Right renal pelvis (tissue), 4 donors: ENCODE measurements at regions not wholly inside any gene's neighbourhood (a gene's known extent, or its start where the extent isn't known, plus 50 kb on each side); places are given as distances from the start of the nearest gene placed in this dataset.
"Not testable (repeated sequence)": the region's sequence is repeated elsewhere in the genome, so short reads cannot be mapped to it uniquely, and the experiment has no call there.

Experiments
- DNase-seq, 4 donors: peaks; one replicate each; pipeline ENCODE4 v3.0.0-alpha.2; 2013; ENCODE audit warnings: low read depth in 4 of 4, low spot score in 3 of 4, missing footprints in 1 of 4

DNA sequence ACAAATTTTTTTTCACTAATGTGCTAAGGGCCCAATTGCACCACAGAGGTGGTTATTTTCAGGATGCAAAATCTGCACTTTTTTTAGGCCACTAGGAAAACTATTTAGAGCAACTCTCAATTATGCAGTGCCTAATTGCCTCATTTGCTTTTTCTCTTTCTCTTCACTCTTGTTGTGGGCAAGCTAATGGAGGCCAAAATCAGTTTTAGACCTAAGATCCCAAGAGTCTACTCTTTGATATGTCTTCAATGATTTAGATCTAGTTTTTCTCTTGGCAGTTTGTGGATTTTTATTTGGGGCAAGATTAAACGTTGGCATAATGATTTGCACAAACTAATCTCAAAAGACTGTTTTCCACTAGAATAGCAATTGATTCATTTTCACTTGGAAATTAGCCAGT, 1996.9 kb downstream of the LRRC4C start:
- no peak for DNase-seq

DNA sequence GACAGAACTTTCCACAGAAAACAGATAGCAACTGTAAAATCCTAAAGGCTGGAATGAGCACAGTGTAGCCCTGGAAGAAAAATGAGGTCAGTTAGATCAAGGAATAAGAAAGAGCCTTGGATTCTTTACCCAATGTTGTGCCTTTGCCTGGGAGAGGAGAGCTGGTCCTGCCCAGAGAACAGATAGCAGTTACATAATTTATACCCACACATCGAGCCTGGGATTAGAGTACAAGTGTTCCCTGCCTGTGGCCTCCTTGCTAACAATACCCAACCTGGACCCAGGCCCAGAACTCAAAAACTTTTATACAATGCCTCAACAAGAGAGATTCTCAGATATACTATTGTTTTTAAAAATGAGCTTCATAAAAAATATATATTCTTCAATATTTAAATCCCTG, 1998.4 kb downstream of the LRRC4C start:
- DNase-seq: no peak

DNA sequence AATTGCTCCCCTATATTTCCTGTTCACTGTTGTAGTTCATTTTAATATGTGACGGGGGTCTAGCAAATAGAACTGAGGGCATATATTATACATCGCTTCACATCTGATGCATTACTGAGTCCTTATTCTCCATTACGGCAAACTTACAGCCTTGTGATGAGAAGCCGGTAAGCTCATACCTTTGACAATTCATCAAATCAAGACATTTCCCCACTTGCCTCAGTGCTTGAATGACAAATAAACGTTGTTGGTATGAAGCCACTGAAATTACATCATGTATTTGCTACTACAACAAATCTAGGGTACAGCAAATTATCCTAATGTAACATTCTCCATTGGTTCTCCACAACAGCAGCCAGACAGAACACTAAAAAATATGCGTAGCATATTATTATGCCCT, 1999.8 kb downstream of the LRRC4C start:
- no peak for DNase-seq

DNA sequence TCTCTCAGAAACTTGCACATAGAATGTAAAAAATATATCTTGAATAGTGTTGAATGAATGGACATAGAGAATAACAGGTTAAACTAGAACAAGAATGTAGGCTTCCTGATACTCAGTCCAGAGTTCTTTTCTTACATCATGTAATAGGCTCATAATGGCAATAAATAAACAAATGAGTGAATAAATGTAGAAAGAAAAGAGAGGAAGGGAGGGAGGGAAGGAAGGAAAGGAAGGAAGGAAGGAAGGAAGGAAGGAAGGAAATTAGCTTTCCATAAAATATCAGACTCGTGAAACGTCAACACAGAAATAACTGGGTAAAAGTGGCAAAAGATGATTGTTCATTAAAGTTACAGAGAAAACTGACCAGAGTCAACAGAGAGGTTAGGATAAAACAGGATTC, 2001.0 kb downstream of the LRRC4C start:
- no peak for DNase-seq

DNA sequence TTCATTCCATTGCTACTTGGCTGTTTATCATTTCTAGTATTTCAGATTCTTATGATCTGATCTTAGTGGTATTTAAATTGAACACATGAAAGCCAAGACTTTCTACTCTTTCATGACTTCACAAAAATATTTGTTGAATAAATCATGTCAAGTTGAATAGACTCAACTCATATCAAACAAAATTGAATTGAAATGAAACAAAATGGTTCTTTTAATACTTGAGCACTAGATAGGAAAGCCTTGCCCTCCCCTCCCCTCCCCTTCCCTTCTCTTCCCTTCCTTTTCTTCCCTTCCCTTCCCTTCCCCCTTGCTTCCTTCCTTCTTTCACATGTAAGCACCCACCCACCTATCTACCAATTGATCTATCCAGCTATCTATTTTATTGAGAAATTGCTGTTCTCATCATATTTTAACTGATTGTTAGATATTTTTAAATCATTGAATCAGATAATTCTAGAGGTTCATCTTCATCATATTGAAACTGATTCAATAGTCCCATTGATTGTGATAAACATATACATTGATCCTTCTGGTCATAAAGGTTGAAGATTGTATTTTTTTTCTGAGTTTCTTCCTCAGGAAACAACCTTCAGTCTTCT, 2015.9 kb downstream of the LRRC4C start:
- DNase-seq: no peak

DNA sequence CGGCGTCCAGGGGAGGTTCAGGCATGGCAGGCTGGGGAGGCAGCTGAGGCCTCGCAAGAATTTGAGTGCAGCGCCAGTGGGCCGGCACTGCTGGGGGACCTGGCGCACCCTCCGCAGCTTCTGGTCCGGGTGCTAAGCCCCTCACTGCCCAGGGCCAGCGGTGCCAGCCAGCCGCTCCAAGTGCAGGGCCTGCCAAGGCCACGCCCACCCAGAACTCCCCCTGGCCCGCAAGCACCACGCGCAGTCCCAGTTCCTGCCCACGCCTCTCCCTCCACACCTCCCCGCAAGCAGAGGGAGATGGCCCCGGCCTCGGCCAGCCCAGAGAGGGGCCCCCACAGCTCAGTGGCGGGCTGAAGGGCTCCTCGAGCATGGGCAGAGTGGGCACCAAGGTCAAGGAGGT, 2017.3 kb downstream of the LRRC4C start:
- DNase-seq: no peak

DNA sequence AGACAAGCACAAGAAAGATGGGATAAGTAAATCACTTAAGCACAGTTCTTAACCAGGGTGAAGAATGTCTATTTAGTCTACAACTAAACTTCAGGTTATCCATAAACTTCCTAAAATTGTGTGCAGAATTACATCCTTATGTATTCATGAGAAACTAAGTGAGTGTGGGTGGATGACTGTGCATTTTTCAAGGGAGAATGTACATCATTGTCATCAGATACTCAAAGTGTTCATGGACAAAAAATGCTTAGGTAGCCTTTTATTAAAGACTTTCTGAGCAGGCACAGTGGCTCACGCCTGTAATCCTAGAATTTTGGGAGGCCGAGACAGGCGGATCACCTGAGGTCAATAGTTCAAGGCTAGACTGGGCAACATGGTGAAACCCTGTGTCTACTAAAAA, 2023.8 kb downstream of the LRRC4C start:
- no peak for DNase-seq

DNA sequence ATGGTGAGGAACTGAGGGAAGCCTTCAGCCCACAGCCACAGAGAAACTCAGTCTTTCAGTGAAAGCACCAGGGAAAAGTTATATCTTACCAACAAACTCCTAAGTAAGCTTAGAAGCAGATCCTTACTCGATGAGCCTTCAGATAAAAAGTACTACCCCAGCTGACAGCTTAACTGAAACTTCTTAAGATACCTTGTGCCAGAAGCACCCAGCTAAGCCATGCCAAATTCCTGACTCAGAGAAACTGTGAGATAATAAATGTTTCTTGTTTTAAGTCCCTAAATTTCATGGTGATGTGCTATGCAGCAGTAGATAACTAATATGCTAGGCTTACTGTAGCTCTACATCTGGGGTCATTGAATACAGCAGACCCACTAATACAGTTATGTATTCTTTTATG, 2025.0 kb downstream of the LRRC4C start:
- no peak for DNase-seq

DNA sequence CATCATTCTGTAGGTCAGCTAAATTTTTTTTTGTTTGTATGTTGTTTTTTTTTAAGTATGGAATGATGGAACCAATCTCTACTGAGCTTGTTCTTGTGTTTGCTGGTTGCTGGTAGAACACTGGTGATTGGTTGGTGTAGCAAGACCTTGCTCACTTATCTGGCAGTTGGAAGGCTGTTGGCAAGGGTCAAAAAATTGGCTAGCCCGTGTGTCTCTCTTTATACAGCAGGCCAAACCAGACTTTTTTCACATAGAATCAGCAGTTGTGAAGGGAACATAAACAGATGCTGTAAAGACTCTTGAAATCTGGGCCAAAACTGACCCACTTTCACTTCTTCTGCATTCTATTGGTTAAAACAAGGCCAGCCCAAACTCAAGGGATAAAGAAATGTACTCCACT, 2026.5 kb downstream of the LRRC4C start:
- DNase-seq: no peak

DNA sequence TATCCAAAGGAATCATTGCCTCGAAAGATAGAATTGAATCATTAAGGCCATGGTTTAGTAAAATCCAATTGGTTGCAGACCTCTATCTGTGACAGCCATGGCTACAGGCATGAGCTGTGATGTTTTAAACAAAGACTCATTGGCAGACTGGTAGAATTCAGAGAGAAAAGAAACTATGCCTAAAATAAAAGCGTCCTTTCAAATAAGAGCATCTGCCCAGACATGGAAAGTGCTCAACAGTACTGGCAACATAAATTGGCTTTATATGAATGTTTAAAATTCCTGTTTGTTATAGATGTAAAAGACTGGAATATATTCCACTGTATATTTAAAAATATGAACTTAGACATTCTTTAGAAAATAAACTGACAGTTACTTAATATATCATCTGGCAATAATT, 2034.2 kb downstream of the LRRC4C start:
- DNase-seq: no peak

DNA sequence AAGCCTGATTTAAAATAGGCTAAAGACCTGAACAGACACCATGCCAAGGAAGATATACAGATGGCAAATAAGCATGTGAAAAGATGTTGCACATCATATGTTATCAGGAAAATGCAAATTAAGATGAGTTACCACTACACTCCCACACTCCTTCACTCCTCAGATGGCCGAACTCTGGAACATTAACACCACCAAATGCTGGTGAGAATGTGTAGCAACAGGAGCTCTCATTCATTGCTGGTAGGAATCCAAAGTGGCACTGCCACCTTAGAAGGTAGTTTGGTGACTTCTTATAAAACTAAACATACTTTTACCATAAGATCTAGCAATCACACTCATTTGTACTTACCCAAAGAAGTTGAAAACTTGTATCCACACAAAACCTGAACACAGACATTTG, 2047.3 kb downstream of the LRRC4C start:
- DNase-seq: no peak

DNA sequence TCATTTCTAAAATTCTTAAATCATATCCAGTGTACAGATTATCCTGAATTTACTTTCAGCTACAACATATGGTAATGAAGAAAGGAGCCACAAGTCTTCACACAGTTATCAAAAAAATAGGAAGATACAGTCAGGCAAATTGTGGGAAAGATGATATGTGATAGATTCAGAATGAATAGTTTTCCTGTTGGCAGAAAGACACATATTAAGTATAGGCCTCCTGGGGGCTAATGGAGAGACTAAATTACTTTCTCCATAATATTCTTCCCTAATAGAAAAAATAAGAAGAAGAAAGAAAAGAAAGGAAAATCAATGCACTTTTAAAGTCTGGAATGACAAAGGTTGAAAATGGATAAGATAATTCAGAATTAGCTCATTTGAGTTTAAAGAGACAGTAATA, 2073.5 kb downstream of the LRRC4C start:
- no peak for DNase-seq

DNA sequence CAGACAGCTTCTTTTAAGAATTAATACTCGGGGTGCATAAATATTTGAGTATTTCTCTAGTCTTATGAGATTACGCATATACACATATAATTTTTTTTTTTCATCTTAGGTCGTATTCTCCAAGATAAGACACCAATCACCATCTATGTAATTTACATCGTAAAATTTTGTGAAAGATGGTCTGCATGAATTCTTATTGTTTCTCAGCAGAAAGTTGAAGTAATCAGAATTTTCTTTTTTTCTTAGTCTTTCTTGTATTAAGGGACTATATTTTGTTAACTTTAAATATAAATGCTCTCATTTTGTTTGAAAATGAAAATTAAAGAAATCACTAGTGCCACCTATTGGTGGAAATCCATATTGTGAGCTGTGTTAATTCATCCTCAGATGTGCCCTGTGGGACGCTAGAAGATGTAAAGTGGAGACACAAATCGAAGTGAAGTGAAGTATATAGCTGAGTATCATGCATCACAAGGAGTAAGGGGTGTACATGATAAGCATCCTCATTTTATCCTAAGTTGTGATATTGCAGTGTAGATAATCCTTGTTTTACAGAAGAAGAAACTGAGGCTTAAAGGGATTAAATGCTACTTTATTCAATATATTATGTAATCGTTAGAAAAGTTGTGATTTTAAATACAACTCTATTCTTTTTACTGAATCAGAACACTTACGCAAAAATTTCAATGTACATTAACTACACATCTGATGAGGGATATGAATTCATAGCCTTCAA, 2084.3 kb downstream of the LRRC4C start:
- DNase-seq: peak in 2 of 4 donors; percentile 8 to 22

DNA sequence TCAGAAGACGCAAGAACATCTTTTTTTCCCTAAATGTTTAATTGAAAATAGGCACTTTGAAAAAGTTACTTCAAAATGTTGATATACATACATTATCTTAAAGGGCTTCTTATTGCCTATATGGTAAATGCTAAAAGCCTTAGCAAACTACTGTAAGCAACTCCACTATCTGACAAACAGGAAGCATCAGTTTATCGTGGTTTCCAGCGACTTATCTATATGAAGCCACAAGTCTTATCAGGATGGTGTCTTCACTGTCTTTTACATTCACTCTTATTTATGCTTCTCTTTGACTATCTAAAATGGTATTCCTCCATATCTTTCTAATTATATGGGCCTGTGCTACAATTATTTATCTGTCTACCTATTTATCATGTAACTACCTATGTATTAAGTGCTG, 2091.9 kb downstream of the LRRC4C start:
- no peak for DNase-seq

DNA sequence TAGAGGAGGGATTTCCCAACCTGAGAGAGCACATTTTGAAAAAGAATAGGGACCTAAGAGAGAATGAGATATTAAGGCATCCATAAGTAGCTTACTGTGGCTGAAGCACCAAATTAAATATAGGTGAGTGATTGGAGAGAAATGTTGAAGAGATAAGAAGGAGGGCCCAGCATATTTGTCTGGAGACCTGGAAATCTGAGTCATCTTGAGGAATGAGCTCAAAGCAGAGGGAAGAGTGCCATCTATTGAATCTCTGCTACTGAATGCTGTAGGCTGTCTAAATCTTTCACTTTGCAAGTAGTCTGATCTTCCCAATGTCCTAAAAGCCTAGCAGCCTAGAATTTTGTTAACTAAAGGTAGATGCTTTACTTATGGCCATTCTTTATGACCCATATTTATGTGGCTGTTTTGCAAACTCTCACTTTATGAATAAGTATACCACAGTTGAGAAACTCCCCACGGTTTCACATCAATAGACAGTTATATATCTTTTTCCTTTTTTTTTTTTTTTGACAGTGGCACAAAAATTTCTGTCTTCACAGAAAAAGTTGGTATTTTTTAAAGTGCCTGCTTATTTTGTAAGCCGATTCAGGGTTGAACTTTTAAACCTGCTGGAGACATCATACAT, 2093.5 kb downstream of the LRRC4C start:
- DNase-seq: peak in 2 of 4 donors; percentile 3 to 11

DNA sequence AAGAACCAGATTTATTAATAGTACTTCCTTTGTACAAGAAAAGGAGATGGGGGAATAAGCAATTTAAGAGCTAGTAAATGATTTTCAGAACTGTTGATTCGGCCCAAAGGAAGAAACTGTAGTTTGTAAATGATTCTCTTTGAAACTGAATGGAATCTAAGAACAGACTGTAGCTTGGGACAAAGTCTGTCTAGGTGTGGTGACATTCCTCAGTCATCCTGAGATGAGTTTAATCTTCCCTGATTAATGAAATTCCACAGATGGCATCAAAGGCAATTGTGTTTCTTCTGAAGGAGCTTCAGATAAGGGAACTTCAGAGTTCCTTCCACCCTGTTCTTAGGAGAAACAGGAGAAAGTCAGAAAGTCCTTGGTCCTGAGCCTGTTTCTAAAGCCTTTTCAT, 2095.9 kb downstream of the LRRC4C start:
- DNase-seq: peak in 1 of 4 donors; percentile 5

DNA sequence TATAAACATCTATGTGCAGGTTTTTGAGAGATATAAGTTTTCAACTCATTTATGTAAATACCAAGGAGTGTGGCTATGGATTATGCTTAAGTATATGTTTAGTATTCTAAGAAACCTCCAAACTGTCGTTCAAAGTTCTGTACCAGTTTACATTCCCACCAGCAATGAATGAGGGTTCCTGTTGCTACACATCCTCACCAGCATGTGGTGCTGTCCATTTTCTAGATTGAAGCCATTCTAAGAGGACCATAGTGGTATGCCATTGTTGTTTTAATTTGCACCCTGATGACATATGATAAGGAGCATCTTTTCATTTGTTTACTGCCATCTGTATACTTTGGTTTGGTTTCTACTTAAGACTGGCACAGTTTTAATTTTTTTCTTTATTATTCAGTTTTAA, 2097.9 kb downstream of the LRRC4C start:
- DNase-seq: no peak

DNA sequence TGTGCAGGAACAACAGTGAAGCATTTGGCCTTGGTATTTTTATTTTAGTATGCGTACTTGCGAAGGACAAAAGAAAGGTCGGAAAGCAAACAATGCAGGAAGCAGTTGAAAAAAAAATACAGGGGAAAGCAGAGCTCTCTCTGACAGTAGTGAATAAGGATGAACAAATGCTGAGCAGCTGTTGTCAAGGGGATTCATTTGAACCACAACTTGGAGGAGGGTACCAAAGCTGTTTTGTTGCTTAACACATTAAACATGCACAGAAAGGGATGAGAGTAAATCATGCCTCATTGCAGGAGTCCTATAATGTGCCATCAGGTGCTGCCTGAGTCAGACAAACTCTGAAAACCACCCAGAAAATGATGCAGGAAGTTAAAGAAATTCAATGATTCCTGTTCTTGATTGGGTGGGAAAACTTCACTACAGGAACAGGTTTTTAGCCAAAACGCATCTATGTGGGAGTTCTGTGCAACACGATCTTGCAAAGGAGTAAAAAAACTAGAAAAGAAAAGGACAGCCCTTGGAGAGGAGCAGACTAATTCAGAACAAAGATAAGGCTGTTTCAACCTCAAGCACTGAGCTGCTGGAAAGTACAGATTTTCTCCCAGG, 2113.5 kb downstream of the LRRC4C start:
- DNase-seq: no peak

DNA sequence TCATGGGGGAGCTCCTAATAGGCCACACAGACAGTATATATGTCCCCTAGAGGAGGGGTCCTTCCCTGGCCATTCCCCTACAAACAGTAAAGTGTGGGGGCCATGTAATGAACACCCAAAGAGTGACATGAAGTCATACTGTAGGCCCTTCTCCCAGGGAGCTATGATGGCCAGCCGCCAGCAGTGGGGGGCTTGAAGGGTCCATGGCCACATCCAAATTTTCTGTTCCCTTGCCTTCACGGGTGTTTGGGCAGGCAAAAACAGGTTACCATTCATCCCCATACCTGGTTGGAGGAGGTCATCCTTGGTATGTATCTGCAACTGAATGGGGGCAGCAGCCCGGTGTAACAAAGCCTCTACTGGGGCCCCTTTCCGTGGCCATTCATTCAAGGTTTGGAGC, 2118.0 kb downstream of the LRRC4C start:
- no peak for DNase-seq

DNA sequence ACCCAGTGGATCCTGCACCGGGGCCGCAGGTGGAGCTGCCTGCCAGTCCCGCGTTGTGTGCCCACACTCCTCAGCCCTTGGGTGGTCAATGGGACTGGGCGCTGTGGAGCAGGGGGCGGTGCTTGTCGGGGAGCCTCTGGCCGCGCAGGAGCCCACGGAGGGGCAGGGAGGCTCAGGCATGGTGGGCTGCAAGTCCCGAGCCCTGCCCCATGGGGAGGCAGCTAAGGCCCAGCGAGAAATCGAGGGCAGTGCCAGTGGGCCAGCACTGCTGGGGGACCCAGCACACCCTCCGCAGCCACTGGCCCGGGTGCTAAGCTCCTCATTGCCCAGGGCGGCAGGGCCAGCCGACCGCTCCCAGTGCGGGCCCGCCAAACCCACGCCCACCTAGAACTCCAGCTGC, 2126.4 kb downstream of the LRRC4C start:
- DNase-seq: not testable (repeated sequence)

DNA sequence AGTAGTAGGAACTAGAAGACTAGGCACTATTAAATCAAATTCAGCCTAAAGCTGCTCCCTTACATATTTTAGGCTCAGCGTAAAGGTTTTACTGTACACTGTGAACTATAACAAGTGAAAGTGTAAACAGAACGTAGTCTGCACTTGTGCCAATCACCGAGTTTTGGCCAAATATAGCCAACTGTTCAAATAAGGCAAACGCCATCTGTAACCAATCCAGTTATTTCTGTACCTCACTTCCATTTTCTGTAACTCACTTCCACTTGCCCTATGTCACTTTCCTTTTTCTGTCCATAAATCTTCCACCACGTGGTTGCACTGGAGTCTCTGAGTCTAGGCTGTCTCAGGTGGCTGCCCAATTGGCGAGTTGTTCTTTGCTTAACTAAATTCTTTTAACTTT, 2132.2 kb downstream of the LRRC4C start:
- no peak for DNase-seq

DNA sequence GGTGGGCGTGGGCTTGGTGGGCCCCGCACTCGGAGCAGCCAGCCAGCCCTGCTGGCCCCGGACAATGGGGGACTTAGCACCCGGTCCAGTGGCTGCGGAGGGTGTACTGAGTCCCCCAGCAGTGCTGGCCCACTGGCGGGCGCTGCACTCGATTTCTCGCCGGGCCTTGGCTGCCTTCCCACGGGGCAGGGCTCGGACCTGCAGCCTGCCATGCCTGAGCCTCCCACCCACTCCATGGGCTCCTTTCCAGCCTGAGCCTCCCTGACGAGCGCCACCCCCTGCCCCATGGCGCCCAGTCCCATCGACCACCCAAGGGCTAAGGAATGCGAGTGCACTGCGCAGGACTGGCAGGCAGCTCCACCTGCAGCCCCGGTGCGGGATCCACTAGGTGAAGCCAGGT, 2147.6 kb downstream of the LRRC4C start:
- not testable (repeated sequence) for DNase-seq
